ENCODE measurements at regions not wholly inside any gene's neighbourhood (a gene's known extent, or its start where the extent isn't known, plus 50 kb on each side); places are given as distances from the start of the nearest gene placed in this dataset.

DNA sequence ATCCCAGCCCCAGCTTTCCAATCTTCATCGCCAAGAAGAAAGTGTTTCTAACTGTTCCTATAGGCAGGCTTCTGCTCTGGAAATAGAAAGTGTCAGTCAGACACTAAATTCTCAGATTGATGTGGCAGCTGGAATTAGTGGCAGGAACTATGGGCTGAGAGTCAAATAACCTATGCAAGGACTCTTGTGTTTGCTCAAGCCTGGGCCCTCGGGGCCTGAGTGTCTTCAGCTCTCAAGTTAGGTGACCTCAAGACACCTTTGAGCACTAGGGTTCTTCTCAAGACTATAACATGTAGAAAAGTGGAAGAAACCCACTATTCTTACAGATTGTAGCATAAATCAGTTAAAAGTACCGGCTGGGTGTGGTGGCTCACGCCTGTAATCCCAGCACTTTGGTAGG, 694.5 kb downstream of the RNF144A start:
- TF ChIP-seq FOXP2 (optimal IDR thresholded peaks at IDR 0.05; ENCODE audit: borderline replicate concordance, extremely low read depth, extremely low read length, insufficient read depth) = no peak
- no peak for TF ChIP-seq TAF1 (IDR thresholded peaks at IDR 0.05; ENCODE audit: borderline replicate concordance, insufficient read depth, low read length)
- TF ChIP-seq SIN3A (IDR thresholded peaks at IDR 0.05; ENCODE audit: borderline replicate concordance, insufficient read depth, low read length) = no peak
- TF ChIP-seq, protein P1, sequence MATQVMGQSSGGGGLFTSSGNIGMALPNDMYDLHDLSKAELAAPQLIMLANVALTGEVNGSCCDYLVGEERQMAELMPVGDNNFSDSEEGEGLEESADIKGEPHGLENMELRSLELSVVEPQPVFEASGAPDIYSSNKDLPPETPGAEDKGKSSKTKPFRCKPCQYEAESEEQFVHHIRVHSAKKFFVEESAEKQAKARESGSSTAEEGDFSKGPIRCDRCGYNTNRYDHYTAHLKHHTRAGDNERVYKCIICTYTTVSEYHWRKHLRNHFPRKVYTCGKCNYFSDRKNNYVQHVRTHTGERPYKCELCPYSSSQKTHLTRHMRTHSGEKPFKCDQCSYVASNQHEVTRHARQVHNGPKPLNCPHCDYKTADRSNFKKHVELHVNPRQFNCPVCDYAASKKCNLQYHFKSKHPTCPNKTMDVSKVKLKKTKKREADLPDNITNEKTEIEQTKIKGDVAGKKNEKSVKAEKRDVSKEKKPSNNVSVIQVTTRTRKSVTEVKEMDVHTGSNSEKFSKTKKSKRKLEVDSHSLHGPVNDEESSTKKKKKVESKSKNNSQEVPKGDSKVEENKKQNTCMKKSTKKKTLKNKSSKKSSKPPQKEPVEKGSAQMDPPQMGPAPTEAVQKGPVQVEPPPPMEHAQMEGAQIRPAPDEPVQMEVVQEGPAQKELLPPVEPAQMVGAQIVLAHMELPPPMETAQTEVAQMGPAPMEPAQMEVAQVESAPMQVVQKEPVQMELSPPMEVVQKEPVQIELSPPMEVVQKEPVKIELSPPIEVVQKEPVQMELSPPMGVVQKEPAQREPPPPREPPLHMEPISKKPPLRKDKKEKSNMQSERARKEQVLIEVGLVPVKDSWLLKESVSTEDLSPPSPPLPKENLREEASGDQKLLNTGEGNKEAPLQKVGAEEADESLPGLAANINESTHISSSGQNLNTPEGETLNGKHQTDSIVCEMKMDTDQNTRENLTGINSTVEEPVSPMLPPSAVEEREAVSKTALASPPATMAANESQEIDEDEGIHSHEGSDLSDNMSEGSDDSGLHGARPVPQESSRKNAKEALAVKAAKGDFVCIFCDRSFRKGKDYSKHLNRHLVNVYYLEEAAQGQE (IDR thresholded peaks at IDR 0.05; ENCODE audit: insufficient read depth in 1 of 2, low read depth in 2 of 2, low read length in 2 of 2) = no peak
- TF ChIP-seq POLR2AphosphoS5 (IDR thresholded peaks at IDR 0.05; ENCODE audit: low read depth, low read length) = no peak

DNA sequence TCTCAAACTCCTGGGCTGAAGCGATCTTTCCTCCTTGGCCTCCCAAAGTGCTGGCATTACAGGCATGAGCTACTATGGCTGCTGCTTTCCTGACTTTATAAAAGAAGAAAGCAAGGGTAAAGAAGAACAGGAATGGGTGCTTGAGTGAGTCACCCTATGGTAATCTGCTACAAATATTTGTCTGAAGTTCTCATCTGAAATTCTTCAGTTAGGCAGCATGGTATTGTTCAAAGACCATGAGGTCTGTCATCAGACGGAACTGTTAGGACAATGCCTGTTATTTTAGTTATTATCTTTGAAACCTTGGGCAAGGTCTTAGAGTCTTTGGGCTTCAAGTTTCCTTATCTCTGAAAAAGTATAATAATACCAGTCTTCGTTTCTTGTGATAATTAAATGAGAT, 695.8 kb downstream of the RNF144A start:
- no peak for TF ChIP-seq POLR2AphosphoS5 (IDR thresholded peaks at IDR 0.05; ENCODE audit: low read depth, low read length)
- TF ChIP-seq TAF1 (IDR thresholded peaks at IDR 0.05; ENCODE audit: borderline replicate concordance, insufficient read depth, low read length) = no peak

DNA sequence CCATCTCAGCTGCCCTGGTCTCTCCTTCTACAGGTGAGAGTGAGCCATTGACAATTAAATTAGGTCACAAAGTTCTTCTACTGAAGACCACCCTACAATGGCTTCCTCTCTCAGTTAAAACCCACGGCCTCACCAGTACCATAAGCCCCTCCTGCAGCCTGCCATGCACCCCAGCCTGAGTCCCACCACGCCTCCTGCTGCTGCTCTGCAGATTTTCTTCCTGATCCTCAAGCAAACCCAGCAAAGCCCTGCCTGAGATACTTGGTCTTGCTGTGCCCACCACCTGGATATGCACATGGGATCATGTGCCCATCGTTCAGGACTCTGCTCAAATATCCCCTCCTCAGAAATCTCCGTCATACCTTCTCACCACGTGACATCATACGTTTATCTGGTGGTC, 696.6 kb downstream of the RNF144A start:
- TF ChIP-seq FOXP2 (optimal IDR thresholded peaks at IDR 0.05; ENCODE audit: borderline replicate concordance, extremely low read depth, extremely low read length, insufficient read depth) = no peak
- no peak for TF ChIP-seq SIN3A (IDR thresholded peaks at IDR 0.05; ENCODE audit: borderline replicate concordance, insufficient read depth, low read length)
- no peak for TF ChIP-seq TAF1 (IDR thresholded peaks at IDR 0.05; ENCODE audit: borderline replicate concordance, insufficient read depth, low read length)
- TF ChIP-seq POLR2AphosphoS5 (IDR thresholded peaks at IDR 0.05; ENCODE audit: low read depth, low read length) = no peak
- TF ChIP-seq, protein P1 (IDR thresholded peaks at IDR 0.05; ENCODE audit: insufficient read depth in 1 of 2, low read depth in 2 of 2, low read length in 2 of 2) = no peak

DNA sequence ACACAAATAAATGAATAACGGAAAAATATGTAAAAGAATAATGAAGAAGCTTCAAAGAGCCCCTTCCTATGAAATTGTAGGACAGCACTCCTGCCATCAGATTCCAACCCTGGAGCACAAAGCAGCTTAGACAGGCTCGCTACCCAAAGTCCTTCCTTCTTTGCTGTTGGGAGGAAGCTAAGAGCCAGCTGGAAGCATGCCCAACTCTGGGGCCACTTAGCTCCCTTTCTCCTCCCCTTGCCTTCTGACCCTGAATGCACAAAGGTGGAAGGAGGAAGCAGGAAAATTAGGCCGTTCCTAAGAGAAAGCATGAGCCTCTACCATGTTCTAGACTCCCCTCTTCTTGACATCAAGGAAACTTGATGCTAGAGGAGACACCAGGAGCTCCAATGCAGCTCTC, 700.8 kb downstream of the RNF144A start:
- no peak for TF ChIP-seq POLR2AphosphoS5 (IDR thresholded peaks at IDR 0.05; ENCODE audit: low read depth, low read length)
- TF ChIP-seq, protein P1 (IDR thresholded peaks at IDR 0.05; ENCODE audit: insufficient read depth in 1 of 2, low read depth in 2 of 2, low read length in 2 of 2) = no peak
- no peak for TF ChIP-seq SIN3A (IDR thresholded peaks at IDR 0.05; ENCODE audit: borderline replicate concordance, insufficient read depth, low read length)
- TF ChIP-seq TAF1 (IDR thresholded peaks at IDR 0.05; ENCODE audit: borderline replicate concordance, insufficient read depth, low read length) = no peak
- no peak for TF ChIP-seq FOXP2 (optimal IDR thresholded peaks at IDR 0.05; ENCODE audit: borderline replicate concordance, extremely low read depth, extremely low read length, insufficient read depth)

DNA sequence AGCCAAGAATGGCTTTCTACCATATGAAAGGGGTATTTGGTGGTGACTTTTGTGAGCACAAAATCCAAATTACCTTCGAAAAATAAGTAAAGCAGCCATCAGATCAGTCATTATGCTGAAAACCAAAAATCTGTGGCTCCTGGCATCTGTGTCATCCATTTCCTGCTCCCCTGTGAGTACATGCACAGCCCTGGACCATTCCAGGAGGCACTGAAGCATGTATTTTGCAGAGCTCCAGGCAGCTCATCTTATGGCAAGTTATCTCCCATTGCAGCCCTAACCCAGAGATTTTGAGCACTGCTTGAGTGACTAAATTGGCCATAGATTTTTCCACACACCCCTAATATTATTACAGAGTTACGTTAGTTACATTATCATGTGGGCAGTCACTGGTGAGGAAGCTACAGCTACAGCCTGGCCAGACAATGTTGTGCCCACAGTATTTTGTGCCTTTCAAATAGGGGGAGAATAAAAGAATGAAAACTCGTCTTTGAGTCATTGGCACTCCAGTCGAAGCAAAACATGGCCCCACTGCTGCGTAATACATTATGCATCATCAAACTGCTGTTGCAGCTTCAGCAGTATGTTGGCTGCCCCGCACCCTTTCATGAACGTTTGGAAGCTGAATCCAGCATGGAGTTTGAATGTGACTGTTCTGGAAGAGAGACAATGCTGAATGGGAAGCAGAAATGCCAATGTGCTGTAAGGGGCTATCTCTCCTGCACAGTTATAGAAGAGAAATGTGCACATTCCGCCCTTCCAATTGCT, 702.2 kb downstream of the RNF144A start:
- TF ChIP-seq POLR2AphosphoS5 (IDR thresholded peaks at IDR 0.05; ENCODE audit: low read depth, low read length) = no peak
- TF ChIP-seq, protein P1 (IDR thresholded peaks at IDR 0.05; ENCODE audit: insufficient read depth in 1 of 2, low read depth in 2 of 2, low read length in 2 of 2) = no peak
- TF ChIP-seq TAF1 (IDR thresholded peaks at IDR 0.05; ENCODE audit: borderline replicate concordance, insufficient read depth, low read length) = no peak
- TF ChIP-seq FOXP2 (optimal IDR thresholded peaks at IDR 0.05; ENCODE audit: borderline replicate concordance, extremely low read depth, extremely low read length, insufficient read depth) = no peak
- no peak for TF ChIP-seq SIN3A (IDR thresholded peaks at IDR 0.05; ENCODE audit: borderline replicate concordance, insufficient read depth, low read length)
